Keratinocyte (primary cell): ENCODE measurements at regions not wholly inside any gene's neighbourhood (a gene's known extent, or its start where the extent isn't known, plus 50 kb on each side); places are given as distances from the start of the nearest gene placed in this dataset.
"Not testable (repeated sequence)": the region's sequence is repeated elsewhere in the genome, so short reads cannot be mapped to it uniquely, and the experiment has no call there.

Source experiments
- CTCF ChIP-seq, 3 experiments: IDR thresholded peaks in 1 of 3; conservative IDR thresholded peaks in 1 of 3; optimal IDR thresholded peaks in 1 of 3; 2 replicates in 2 of 3; 3 replicates in 1 of 3; pipeline versions ENCODE3 to v1.5.1; 2011; ENCODE audit warnings: low read length in 3 of 3, mild to moderate bottlenecking in 3 of 3, moderate library complexity in 2 of 3, control low read depth in 1 of 3, inconsistent platforms in 1 of 3; ENCODE audit not compliant: insufficient read depth in 2 of 3; ENCODE audit errors: extremely low read depth in 1 of 3
- EZH2 ChIP-seq: IDR thresholded peaks from one replicate; pipeline ENCODE4 v1.6.1; 2012; ENCODE audit warnings: inconsistent platforms, mild to moderate bottlenecking, low read length, moderate library complexity

- TF ChIP-seq CTCF (optimal IDR thresholded peaks at IDR 0.05 in 1 of 3, IDR thresholded peaks at IDR 0.05 in 1 of 3, conservative IDR thresholded peaks at IDR 0.05 in 1 of 3; ENCODE audit: extremely low read depth in 1 of 3, insufficient read depth in 2 of 3, low read length in 3 of 3); EZH2: not testable (repeated sequence)
These were observed 329.8 kb downstream of the BMPER start for GRCh38 chr7:34235101-34235500.
